H1 (cell line): ENCODE measurements at regions not wholly inside any gene's neighbourhood (a gene's known extent, or its start where the extent isn't known, plus 50 kb on each side); places are given as distances from the start of the nearest gene placed in this dataset.

Source experiments
- BACH1 ChIP-seq: IDR thresholded peaks from 2 replicates; pipeline ENCODE4 v1.6.1; 2012; ENCODE audit warnings: low read length, improper control_type of control experiment
- CREB1 ChIP-seq: IDR thresholded peaks from 2 replicates; pipeline ENCODE4 v1.6.1; 2012; ENCODE audit warnings: inconsistent platforms
- NANOG ChIP-seq: IDR thresholded peaks from 2 replicates; pipeline ENCODE4 v1.6.1; 2011; ENCODE audit warnings: low read length, low read depth, mild to moderate bottlenecking, inconsistent platforms; ENCODE audit not compliant: insufficient read depth, poor library complexity, severe bottlenecking
- SIN3A ChIP-seq, 2 experiments: IDR thresholded peaks in 1 of 2; conservative IDR thresholded peaks in 1 of 2; 2 replicates each; pipeline ENCODE4 v1.6.1; 2011 to 2012; ENCODE audit warnings: low read length in 2 of 2, improper control_type of control experiment in 1 of 2, low read depth in 1 of 2, mild to moderate bottlenecking in 1 of 2

DNA sequence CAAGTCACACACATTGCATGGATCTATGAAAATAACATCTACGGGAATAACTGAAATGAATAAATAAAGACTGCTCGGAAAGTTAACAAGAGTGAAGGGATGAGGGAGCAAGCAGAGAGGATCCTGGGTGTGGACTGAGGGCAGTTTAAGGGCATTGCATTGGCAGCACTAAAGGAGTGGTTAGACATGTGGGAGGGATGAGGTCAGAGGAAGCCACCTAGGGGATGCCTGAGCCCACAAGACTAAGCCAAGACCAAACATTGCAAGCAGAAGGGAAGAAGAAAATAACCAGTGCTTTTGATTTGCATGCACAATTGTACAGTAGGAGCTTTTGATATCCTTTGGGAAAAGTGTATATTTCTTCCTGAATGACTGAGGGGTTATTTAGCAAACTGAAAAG is 106.1 kb downstream of the MSL3 start (continued):
- TF ChIP-seq CREB1 = no peak
- no peak for TF ChIP-seq SIN3A (conservative IDR thresholded peaks at IDR 0.05 in 1 of 2, IDR thresholded peaks at IDR 0.05 in 1 of 2; ENCODE audit: low read depth in 1 of 2, low read length in 2 of 2)
- no peak for TF ChIP-seq BACH1
- no peak for TF ChIP-seq NANOG
